ENCODE measurements at regions not wholly inside any gene's neighbourhood (a gene's known extent, or its start where the extent isn't known, plus 50 kb on each side); places are given as distances from the start of the nearest gene placed in this dataset.

GRCh38 chr20:24056491-24056890 is 67.9 kb upstream of the GGTLC1 start:
- Histone ChIP-seq H3K36me3 (ENCODE audit: insufficient read depth, low read length, poor library complexity, severe bottlenecking) (no peaks in the 10 kb centered on the region), H3K27me3 (replicated peaks; ENCODE audit: insufficient read depth, low read depth, low read length, poor library complexity) (no peaks in the 10 kb centered on the region), H3K4me3 (ENCODE audit: low read depth, low read length, poor library complexity, severe bottlenecking) (no peak overlapping the region), H3K9me3 (ENCODE audit: low read depth, low read length, poor library complexity, severe bottlenecking) (no peaks in the 10 kb centered on the region), H3K4me1 (ENCODE audit: insufficient read depth, low read length, poor library complexity, severe bottlenecking) (no peaks in the 10 kb centered on the region), H3K27ac (ENCODE audit: low read depth, low read length, poor library complexity, severe bottlenecking) (no peak overlapping the region)
- POLR2A ChIA-PET (ENCODE audit: low non-redundant PET) = no interaction called here
- TF ChIP-seq, protein P1, sequence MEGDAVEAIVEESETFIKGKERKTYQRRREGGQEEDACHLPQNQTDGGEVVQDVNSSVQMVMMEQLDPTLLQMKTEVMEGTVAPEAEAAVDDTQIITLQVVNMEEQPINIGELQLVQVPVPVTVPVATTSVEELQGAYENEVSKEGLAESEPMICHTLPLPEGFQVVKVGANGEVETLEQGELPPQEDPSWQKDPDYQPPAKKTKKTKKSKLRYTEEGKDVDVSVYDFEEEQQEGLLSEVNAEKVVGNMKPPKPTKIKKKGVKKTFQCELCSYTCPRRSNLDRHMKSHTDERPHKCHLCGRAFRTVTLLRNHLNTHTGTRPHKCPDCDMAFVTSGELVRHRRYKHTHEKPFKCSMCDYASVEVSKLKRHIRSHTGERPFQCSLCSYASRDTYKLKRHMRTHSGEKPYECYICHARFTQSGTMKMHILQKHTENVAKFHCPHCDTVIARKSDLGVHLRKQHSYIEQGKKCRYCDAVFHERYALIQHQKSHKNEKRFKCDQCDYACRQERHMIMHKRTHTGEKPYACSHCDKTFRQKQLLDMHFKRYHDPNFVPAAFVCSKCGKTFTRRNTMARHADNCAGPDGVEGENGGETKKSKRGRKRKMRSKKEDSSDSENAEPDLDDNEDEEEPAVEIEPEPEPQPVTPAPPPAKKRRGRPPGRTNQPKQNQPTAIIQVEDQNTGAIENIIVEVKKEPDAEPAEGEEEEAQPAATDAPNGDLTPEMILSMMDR (conservative IDR thresholded peaks at IDR 0.05; ENCODE audit: low read depth, low read length) = no peak
- no peak for TF ChIP-seq EZH2 (IDR thresholded peaks at IDR 0.05; ENCODE audit: borderline replicate concordance, low read depth, low read length, poor library complexity, severe bottlenecking)
- CTCF ChIA-PET = no interaction called here
- BruUV-seq (replicated peaks) = no TSS peak
- intact Hi-C loops (cut with micrococcal nuclease; ENCODE audit: unreplicated experiment) = no loop called here
- DNase-seq (ENCODE audit: low spot score) = no peak

GRCh38 chr20:24052599-24053275 is 64.2 kb upstream of the GGTLC1 start:
- Histone ChIP-seq H3K36me3 (ENCODE audit: insufficient read depth, low read length, poor library complexity, severe bottlenecking) (no peaks in the 10 kb centered on the region), H3K4me3 (ENCODE audit: low read depth, low read length, poor library complexity, severe bottlenecking) (no peak overlapping the region), H3K27ac (ENCODE audit: low read depth, low read length, poor library complexity, severe bottlenecking) (no peak overlapping the region), H3K9me3 (ENCODE audit: low read depth, low read length, poor library complexity, severe bottlenecking) (no peaks in the 10 kb centered on the region), H3K4me1 (ENCODE audit: insufficient read depth, low read length, poor library complexity, severe bottlenecking) (no peaks in the 10 kb centered on the region), H3K27me3 (replicated peaks; ENCODE audit: insufficient read depth, low read depth, low read length, poor library complexity) (no peaks in the 10 kb centered on the region)
- no peak for DNase-seq (ENCODE audit: low spot score)
- ChIA-PET CTCF (no interaction called here), POLR2A (ENCODE audit: low non-redundant PET) (no interaction called here)
- BruUV-seq (replicated peaks) = no TSS peak
- TF ChIP-seq EZH2 (IDR thresholded peaks at IDR 0.05; ENCODE audit: borderline replicate concordance, low read depth, low read length, poor library complexity, severe bottlenecking) = no peak
- TF ChIP-seq, protein P1 (conservative IDR thresholded peaks at IDR 0.05; ENCODE audit: low read depth, low read length) = no peak
- intact Hi-C loops (cut with micrococcal nuclease; ENCODE audit: unreplicated experiment) = no loop called here

DNA sequence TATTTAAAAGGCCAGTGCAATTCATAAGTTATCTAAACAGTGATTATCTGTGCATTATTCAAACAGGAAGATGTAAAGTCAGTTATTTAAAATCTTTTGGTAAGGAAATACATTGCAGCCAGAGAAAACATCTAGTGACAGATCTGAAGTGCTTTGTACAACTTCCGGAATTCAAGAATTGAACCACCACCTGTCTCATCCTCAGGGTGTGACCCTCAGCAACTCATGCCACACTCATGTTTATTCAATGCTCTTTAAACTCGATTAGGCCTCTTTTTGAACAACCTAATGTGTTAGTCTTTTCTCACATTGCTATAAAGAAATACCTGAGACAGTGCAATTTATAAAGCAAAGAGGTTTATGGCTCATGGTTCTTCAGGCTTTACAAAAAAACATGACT is 62.6 kb upstream of the GGTLC1 start:
- BruUV-seq (replicated peaks) = no TSS peak
- ChIA-PET POLR2A (ENCODE audit: low non-redundant PET) (no interaction called here), CTCF (no interaction called here)
- no peak overlapping the region for H3K27ac ChIP-seq (ENCODE audit: low read depth, low read length, poor library complexity, severe bottlenecking)
- H3K36me3 ChIP-seq (ENCODE audit: insufficient read depth, low read length, poor library complexity, severe bottlenecking) = no peaks in the 10 kb centered on the region
- TF ChIP-seq EZH2 (IDR thresholded peaks at IDR 0.05; ENCODE audit: borderline replicate concordance, low read depth, low read length, poor library complexity, severe bottlenecking) = no peak
- TF ChIP-seq, protein P1 (conservative IDR thresholded peaks at IDR 0.05; ENCODE audit: low read depth, low read length) = no peak
- no peaks in the 10 kb centered on the region for H3K4me1 ChIP-seq (ENCODE audit: insufficient read depth, low read length, poor library complexity, severe bottlenecking)
- H3K9me3 ChIP-seq (ENCODE audit: low read depth, low read length, poor library complexity, severe bottlenecking) = no peaks in the 10 kb centered on the region
- H3K4me3 ChIP-seq (ENCODE audit: low read depth, low read length, poor library complexity, severe bottlenecking) = no peak overlapping the region
- H3K27me3 ChIP-seq (replicated peaks; ENCODE audit: insufficient read depth, low read depth, low read length, poor library complexity) = no peaks in the 10 kb centered on the region
- no peak for DNase-seq (ENCODE audit: low spot score)
- intact Hi-C loops (cut with micrococcal nuclease; ENCODE audit: unreplicated experiment) = no loop called here

Measured in A673 (cell line).